ENCODE measurements at regions not wholly inside any gene's neighbourhood (a gene's known extent, or its start where the extent isn't known, plus 50 kb on each side); places are given as distances from the start of the nearest gene placed in this dataset.

DNA sequence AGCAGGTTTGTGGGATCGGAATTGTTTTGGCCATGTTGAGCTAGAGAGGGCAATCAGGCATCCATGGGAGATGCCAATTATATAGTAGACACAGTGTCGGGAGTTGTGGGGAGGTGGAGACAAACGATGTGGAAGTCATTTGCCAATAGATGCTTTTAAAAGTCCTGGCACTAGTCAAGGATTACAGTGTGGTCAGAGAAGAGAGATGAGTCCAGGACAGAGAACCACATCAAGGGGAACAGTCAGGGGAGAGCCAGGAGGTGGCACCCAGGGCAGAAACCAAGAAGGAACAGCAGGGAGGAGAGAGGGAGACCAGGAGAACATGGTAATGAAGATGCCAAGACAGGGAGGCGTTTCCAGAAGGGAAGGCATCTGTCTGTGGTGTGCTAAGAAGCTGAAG is 81.2 kb downstream of the ARL4C start:
- H3K36me3 Mint-ChIP-seq, result peaks cover 7 to 29% of the 10 kb centered on the region in 2 donors
- DNase-seq (ENCODE audit: low spot score in 2 of 2), result no peak
- peaks cover 0 to 33% of the 10 kb centered on the region in 2 donors for H3K9me3 Mint-ChIP-seq
- peak overlapping the region in 1 of 2 donors; percentile 2 for H3K27ac Mint-ChIP-seq
- ATAC-seq, result no peak

DNA sequence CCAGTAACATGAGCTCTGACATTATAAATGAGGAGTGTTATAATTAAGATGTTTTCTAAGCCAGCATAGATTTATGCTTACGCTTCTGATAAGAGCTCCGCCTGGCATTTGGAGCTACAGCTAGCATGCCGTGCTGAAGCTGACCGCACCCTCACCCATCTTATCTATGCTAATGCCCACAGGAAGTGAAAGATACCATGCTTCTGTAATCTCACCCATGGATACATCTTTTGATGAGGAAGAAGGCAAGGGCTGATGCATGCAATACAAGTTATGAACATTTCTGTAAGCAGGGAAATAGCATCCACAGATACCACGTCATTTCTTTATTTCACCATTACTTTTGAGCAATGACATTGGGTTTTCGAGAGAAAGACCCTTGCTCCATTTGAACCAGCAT is 82.3 kb downstream of the ARL4C start:
- ATAC-seq, result no peak
- Mint-ChIP-seq H3K9me3 (peaks cover 0 to 39% of the 10 kb centered on the region in 2 donors), H3K36me3 (peaks cover 7 to 39% of the 10 kb centered on the region in 2 donors)

DNA sequence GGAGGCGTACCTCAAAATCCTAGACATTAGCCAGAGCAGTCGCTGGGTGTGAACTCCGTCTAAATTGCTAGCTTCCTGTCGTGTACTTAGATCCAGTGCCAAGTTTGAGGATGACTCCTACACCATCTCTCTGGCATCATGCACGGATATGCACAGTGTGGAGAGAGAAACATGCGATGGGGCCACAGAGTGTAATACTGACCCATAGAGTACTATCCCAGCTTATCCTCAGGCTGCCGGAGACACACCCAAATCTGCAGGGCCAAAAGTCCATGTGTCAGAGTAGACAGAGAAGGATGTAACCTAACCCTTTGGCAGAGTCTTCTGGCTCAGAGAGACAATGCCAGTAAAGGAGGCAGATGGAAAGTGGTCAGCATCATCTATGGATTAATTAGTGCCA is 84.2 kb downstream of the ARL4C start:
- ATAC-seq (no peak), DNase-seq (ENCODE audit: low spot score in 2 of 2) (no peak)
- H3K27ac Mint-ChIP-seq, result no peak overlapping the region
- peaks cover 0 to 30% of the 10 kb centered on the region in 2 donors for H3K9me3 Mint-ChIP-seq
- peaks cover 0 to 24% of the 10 kb centered on the region in 2 donors for H3K36me3 Mint-ChIP-seq

More for the DNA sequence above, 82.3 kb downstream of the ARL4C start:
- DNase-seq (ENCODE audit: low spot score in 2 of 2), result no peak
- H3K27ac Mint-ChIP-seq, result peak overlapping the region in 1 of 2 donors; percentile 46

DNA sequence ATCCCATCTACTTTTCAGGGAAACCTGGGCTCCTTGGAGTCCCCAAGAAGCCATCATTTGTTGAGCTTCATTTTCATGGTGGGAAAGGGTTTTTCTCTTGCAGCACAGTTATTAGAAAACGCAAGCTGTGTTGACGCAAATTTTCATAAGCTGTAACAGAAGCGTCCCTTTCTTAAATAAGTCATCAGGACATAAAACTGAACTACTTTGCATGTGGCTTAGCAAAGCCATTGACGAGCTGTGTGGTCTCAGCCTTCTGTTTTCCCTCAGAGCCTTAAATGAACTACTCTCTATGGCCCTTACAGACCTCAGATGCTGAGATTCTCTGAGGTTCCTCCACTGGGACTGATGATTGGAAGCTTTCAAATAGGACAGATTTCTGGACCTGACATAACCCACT is 85.1 kb downstream of the ARL4C start:
- DNase-seq (ENCODE audit: low spot score in 2 of 2) (no peak), ATAC-seq (no peak)
- no peak overlapping the region for H3K27ac Mint-ChIP-seq
- H3K9me3 Mint-ChIP-seq, result peaks cover 0 to 23% of the 10 kb centered on the region in 2 donors
- H3K36me3 Mint-ChIP-seq, result peaks cover 0 to 24% of the 10 kb centered on the region in 2 donors

DNA sequence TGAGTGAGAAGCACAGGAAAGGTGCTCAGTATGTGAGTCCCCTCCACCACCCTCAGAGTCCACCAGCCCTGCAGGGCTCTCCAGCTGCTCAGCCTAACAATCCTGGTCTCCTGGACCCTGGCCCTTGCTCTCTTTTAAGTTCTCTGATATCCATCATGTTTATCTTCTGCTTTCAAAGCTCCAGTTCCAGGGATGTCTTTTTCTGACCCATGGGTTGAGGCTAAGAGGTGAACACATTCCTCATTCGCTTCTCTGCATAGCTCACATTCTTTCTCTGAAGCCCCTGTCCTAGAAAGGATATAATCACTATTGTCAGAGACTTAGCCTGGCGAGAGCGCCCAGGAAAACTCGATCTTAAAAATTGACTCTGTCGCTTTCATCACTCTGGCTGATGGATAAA is 86.4 kb downstream of the ARL4C start:
- ATAC-seq (no peak), DNase-seq (ENCODE audit: low spot score in 2 of 2) (no peak)
- peaks cover 0 to 24% of the 10 kb centered on the region in 2 donors for H3K36me3 Mint-ChIP-seq
- H3K9me3 Mint-ChIP-seq, result peaks cover 0 to 18% of the 10 kb centered on the region in 2 donors
- no peak overlapping the region for H3K27ac Mint-ChIP-seq

DNA sequence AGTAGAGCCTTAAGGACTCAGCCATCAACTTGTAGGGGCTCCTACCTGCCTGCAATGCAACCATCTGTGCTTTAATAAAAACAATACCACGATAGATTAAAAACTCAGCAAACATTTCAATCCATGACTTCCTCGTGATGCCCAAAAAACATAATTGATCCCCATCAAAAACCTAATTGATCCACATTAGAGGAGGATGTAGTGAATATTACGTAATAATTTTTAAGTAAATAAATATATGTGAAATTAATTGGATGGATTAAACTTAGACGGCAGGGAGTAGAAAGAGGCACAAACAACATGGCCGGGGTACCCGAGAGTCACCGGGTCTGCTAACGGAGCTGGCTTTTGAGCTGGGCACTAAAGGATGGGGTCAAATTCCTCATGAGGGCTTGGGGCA is 87.3 kb downstream of the ARL4C start:
- Mint-ChIP-seq H3K27ac (no peak overlapping the region), H3K9me3 (peaks cover 0 to 10% of the 10 kb centered on the region in 2 donors), H3K36me3 (peaks cover 0 to 18% of the 10 kb centered on the region in 2 donors)
- DNase-seq (ENCODE audit: low spot score in 2 of 2), result no peak
- ATAC-seq, result no peak

DNA sequence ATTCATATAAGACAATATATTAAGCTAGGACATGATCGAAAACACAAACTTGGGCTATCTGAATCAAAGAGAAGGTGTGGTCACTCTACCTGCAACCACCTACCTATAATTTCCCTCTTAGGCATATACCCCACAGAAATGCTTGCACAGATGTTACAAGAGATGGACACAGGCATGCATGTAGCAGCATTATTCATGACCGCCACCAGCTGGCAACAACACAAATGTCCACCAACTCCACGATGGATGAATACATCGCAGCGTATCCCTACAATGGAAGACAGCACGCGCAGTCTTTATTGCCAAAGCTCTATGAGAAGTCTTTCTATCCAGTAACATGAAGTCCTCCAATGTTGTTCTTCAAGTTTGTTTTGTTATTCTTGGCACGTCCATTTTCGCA is 90.8 kb downstream of the ARL4C start:
- Mint-ChIP-seq H3K36me3 (peaks cover 0 to 18% of the 10 kb centered on the region in 2 donors), H3K27ac (no peak overlapping the region), H3K9me3 (peaks cover 0 to 9% of the 10 kb centered on the region in 2 donors)
- DNase-seq (ENCODE audit: low spot score in 2 of 2) (no peak), ATAC-seq (no peak)

DNA sequence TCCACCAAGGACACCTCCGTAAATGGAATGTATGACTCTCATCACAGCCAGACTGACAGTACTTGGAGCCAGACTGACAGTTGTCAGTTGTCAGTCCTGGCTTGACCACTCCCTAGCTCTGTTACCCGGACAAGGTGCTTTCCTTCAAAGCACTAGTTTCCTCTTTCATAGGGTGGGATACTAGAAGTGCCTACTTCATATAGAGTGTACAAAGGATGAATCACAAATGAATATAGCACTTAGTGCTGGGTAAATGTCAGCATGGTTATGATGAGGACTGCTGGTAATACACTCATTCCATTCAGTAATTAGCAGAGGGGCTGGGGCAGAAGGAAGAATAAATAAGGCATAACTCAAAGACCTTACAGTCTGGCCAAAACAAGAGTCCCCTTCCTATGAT is 91.4 kb downstream of the ARL4C start:
- peaks cover 0 to 10% of the 10 kb centered on the region in 2 donors for H3K9me3 Mint-ChIP-seq
- no peak overlapping the region for H3K27ac Mint-ChIP-seq
- peaks cover 0 to 19% of the 10 kb centered on the region in 2 donors for H3K36me3 Mint-ChIP-seq
- peak in 1 of 2 donors; percentile 36 for ATAC-seq
- no peak for DNase-seq (ENCODE audit: low spot score in 2 of 2)

DNA sequence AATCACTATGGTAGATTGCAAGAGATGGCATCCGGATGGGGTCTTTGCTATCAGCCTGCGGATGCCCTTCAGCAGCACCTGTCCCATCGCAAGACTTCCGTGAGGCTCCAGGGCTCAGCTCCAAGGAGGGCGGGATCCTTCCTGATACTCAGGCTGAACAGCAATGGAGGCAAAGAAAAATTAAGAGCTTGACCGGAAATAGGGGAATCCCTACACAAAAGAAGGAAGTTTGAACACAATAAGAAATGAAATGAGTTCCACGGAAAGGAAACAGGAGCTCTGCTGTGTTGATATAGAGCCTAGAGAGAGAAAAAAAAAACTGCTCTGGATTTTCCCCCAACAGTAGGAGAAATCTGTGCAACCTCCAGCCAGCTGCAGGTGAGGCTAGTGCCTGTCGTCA is 91.9 kb downstream of the ARL4C start:
- Mint-ChIP-seq H3K27ac (no peak overlapping the region), H3K36me3 (peaks cover 0 to 16% of the 10 kb centered on the region in 2 donors)

DNA sequence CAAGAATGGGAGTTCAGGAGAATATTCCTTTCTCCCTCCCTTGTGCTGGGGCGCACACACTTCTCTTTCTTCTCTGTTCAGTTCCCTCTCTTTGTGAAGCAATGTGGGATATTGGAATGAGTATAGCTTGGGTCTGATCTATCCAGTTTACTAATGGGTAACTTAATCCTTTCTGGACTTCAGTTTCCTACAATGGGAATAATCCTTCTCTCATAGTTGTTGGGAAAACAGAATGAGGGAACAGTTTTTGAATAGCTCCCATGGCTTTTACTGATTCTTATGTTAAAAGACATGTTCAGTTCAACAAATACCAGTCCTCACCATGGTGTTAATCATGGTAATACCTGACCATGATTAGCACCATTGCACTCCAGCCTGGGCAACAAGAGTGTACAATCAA is 93.1 kb downstream of the ARL4C start:
- Mint-ChIP-seq H3K9me3 (peaks cover 0 to 9% of the 10 kb centered on the region in 2 donors), H3K27ac (no peak overlapping the region), H3K36me3 (peaks cover 0 to 20% of the 10 kb centered on the region in 2 donors)
- DNase-seq (ENCODE audit: low spot score in 2 of 2), result no peak
- no peak for ATAC-seq

More for the DNA sequence above, 91.9 kb downstream of the ARL4C start:
- no peak for ATAC-seq
- peaks cover 0 to 8% of the 10 kb centered on the region in 2 donors for H3K9me3 Mint-ChIP-seq
- no peak for DNase-seq (ENCODE audit: low spot score in 2 of 2)

DNA sequence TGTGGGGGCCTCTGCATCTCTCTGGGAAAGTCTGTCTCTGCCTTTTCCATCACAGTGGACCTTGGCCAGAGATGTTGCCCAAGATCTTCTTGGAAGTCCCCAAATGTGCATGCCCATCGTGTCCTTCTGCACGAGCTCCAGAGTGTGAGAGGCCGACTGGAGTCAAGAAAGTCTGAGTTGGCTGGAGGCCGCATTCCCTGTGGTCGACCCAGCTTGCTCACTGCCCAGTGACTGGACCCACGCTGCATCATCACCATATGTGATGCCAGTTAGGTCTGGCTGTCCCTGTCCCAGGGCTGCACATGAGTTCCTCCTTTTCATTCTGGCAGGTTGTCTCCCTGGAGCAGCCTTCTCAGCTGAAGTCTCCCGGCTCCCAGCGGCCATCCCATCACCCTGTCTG is 93.8 kb downstream of the ARL4C start:
- H3K36me3 Mint-ChIP-seq, result peaks cover 0 to 20% of the 10 kb centered on the region in 2 donors
- H3K9me3 Mint-ChIP-seq, result peaks cover 0 to 9% of the 10 kb centered on the region in 2 donors
- ATAC-seq, result no peak
- no peak for DNase-seq (ENCODE audit: low spot score in 2 of 2)
- H3K27ac Mint-ChIP-seq, result no peak overlapping the region

DNA sequence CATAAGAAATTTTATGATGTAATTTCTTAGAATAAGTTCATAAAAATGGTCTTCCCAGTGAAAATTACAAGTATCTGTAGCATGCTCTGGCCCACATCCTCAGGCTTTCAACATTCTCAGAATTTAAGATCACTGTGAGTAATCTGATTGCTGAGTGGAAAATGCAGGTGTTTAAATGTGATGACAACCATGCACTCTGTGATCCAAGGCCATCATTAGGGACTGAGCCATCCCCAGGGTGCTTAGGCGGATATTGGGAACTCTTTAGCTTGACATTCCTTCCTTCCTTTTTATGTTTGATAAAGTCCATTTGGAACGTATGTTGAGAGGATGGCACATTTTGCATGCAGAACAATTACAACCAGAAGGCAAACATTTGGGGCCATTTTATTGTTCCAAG is 95.5 kb downstream of the ARL4C start:
- Mint-ChIP-seq H3K36me3 (peaks cover 0 to 20% of the 10 kb centered on the region in 2 donors), H3K27ac (peak overlapping the region in 1 of 2 donors; percentile 80), H3K9me3 (peaks cover 0 to 9% of the 10 kb centered on the region in 2 donors)
- DNase-seq (ENCODE audit: low spot score in 2 of 2) (no peak), ATAC-seq (peak in 1 of 2 donors; percentile 87)

DNA sequence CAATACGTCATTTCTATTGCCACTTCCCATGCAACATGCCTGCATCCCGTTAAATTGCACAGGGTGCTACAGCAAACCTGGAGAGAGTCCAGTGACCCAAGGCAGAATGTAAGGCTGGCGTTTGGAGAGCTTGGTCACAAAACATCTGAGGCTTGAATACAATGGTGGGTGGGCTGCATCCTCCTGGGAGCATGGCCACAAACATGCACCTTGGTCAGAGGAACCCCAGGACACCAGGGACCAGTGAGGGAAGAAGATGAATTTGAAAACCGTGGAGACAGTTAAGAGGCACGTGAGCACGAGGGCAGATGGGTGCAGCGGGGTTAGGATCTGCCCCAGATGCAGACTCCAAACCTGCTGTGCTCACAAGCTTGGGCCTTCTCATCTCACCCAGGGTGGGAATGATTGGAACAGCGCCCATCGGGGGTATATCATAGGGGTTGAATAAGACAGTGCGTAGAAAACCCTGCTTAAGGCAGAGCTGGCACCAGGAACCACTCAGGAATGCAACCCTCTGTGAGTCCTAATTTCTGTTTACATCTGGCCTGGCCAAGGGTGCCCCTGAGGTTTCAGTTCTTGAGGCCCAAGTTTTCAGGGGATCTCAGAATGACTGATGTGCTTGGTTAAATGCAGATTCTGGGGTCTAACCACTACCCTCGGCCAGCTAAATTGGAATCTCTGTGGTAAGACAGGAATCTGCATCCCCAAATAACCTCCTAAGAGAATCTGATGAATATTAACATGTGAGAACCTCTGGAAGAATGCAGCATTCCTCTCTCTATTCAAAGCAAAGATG is 97.2 kb downstream of the ARL4C start:
- no peak for DNase-seq (ENCODE audit: low spot score in 2 of 2)
- peaks cover 0 to 20% of the 10 kb centered on the region in 2 donors for H3K36me3 Mint-ChIP-seq
- H3K9me3 Mint-ChIP-seq, result peaks cover 0 to 9% of the 10 kb centered on the region in 2 donors
- ATAC-seq, result peak; percentile 21 to 60
- H3K27ac Mint-ChIP-seq, result peak overlapping the region in 1 of 2 donors; percentile 65

DNA sequence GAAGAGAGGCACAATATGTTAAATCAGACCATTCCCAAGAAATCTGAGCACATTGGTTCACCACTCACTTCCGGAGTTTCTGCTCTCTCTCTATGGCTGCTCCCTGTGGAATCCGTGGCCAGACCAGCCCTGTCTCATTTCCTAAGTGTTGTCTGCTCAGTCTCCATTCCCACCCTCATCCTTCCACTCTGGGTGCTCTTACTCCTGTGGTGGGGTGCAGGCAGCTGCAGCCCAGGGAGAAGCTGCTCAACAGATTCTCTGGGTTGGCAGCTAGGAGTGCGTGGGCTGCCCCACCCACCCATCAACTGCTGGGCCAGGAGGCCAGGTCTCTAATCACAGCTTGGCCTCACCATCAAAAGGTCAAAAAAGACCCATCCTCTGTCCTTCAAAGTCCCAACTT is 98.3 kb downstream of the ARL4C start:
- Mint-ChIP-seq H3K36me3 (peaks cover 0 to 20% of the 10 kb centered on the region in 2 donors), H3K27ac (no peak overlapping the region), H3K9me3 (peaks cover 0 to 9% of the 10 kb centered on the region in 2 donors)
- no peak for DNase-seq (ENCODE audit: low spot score in 2 of 2)
- ATAC-seq, result no peak

DNA sequence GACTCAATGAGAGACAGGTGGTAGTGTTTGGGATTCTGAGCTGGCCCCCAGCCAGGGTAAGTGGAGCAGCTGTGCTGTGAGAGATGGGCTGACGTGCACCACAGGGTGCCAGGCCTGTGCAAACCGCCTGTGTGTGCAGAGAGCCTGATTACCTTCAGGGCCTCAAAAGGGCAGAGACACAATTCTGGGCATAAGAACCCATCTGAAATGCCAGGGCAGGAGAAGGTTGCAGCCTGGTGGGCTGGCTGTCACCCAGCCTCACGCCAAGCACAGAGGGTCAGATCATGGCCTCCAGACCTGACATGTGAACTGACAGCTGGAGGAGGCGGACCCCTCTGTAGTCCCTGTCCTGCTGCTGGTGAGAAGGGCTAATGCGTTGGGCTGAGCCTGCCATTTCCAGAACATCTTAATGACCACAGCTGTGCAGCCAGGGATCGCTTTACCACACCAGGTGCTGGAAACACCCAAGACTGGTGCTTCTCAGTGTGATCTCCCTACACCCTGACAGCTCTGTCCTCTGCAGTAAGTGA is 100.9 kb downstream of the ARL4C start:
- H3K27ac Mint-ChIP-seq, result no peak overlapping the region
- peaks cover 0 to 14% of the 10 kb centered on the region in 2 donors for H3K36me3 Mint-ChIP-seq
- H3K9me3 Mint-ChIP-seq, result peaks cover 0 to 7% of the 10 kb centered on the region in 2 donors
- ATAC-seq (no peak), DNase-seq (ENCODE audit: low spot score in 2 of 2) (no peak)

DNA sequence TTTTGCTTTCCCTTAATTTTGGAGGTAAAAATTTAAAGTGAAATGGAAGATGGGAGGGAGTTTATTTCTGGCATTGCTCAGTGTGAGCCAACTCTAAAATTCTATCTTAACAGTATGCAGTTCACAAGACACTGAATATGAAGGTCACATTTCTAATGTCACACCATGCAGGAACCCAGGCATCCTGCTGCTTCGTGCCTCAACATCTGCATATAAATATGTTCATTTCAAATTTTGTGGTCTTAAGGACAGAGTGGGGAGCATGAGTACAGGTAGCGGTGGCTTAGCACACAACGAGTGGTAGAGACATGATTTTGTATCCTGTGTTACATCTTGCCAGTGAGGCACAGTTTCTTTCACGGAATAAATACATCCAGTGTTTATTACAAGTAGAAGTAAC is 102.4 kb downstream of the ARL4C start:
- Mint-ChIP-seq H3K9me3 (no peaks in the 10 kb centered on the region), H3K36me3 (peaks cover 0 to 1% of the 10 kb centered on the region in 2 donors), H3K27ac (peak overlapping the region; percentile 16 to 45)
- peak in 1 of 2 donors; percentile 59 for ATAC-seq
- no peak for DNase-seq (ENCODE audit: low spot score in 2 of 2)

DNA sequence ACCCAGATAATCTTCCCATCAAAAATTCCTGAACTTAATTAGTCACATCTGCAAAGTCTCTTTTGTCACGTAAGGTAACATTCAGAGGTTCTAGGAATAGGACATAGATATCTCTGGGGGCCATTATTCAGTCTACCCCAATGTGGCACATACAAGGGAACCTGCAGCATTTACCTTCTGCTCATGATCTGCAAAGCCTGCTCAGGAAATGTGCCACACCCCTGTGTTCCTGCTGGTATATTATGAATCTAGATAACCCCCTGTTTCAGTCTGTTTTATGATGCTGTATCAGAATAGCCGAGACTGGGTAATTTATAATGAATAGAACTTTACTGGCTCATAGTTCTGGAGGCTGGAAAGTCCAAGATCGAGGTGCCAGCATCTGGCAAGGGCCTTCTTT is 103.5 kb downstream of the ARL4C start:
- ATAC-seq (no peak), DNase-seq (ENCODE audit: low spot score in 2 of 2) (no peak)
- Mint-ChIP-seq H3K36me3 (peaks cover 0 to 4% of the 10 kb centered on the region in 2 donors), H3K9me3 (peaks cover 0 to 2% of the 10 kb centered on the region in 2 donors), H3K27ac (peak overlapping the region; percentile 10 to 45)

Data from activated naive CD4-positive, alpha-beta T cell treated with anti-CD3 and anti-CD28 coated beads, Interleukin-2, amount 50 U/mL, for 72 hours (primary cell).